HCT116 (cell line): ENCODE measurements at regions not wholly inside any gene's neighbourhood (a gene's known extent, or its start where the extent isn't known, plus 50 kb on each side); places are given as distances from the start of the nearest gene placed in this dataset.

Experiments
- ATAC-seq: fragments of 200-7000 bp; cut with Tn5 transposase; 2 replicates; pipeline ENCODE4 v1.9.1; 2020; ENCODE audit warnings: mild to moderate bottlenecking, moderate library complexity
- BruUV-seq: library from RNA; stranded (reverse); fragments of 400-500 nt; replicated peaks from 2 replicates; lab custom pipeline; 2021; lab: Mats Ljungman, UMichigan
- CTCF ChIA-PET: fragments of 300-600 bp; sonication (Branson Sonifier 250); formaldehyde crosslinking; loops from one replicate; lab custom pipeline; 2021; ENCODE audit warnings: antibody characterized with exemption; lab: Charles Lee
- POLR2A ChIA-PET: fragments of 300-600, 350-600 bp; sonication (Branson Sonifier 250); formaldehyde crosslinking; loops from one replicate; lab custom pipeline; 2021; ENCODE audit warnings: antibody characterized with exemption; lab: Charles Lee
- RAD21 ChIA-PET, 2 experiments: fragments of 300-600 bp; sonication (Branson Sonifier 250); formaldehyde crosslinking; loops; one replicate each; lab custom pipeline; 2023; ENCODE audit warnings: low total read pairs in 2 of 2; ENCODE audit not compliant: uncharacterized antibody in 2 of 2, unreplicated experiment in 2 of 2, low non-redundant PET in 1 of 2; lab: Charles Lee
- DNase-seq: peaks from one replicate; pipeline ENCODE4 v3.0.0-alpha.2; 2010; ENCODE audit warnings: low read depth, low spot score
- H2AFZ ChIP-seq: fragments of 200-600 bp; shearing (Covaris generic), sonication (generic); 2 replicates; pipeline ENCODE4 v1.6.1; 2017; ENCODE audit warnings: low read depth, mixed run types, mixed read lengths, antibody characterized with exemption, low read length; ENCODE audit not compliant: poor library complexity, severe bottlenecking
- H3K27ac ChIP-seq: 2 replicates; pipeline ENCODE4 v1.5.1; 2012; ENCODE audit warnings: low read depth, low read length
- H3K27me3 ChIP-seq: fragments of 200-600 bp; sonication (generic); 2 replicates; pipeline ENCODE4 v1.6.1; 2016; ENCODE audit warnings: mixed run types, low read length, mixed read lengths; ENCODE audit not compliant: insufficient read depth
- H3K36me3 ChIP-seq, 2 experiments: fragments of 200-500 bp in 1 of 2; fragments of 200-600 bp in 1 of 2; sonication (Bioruptor generic) in 1 of 2; sonication (generic) in 1 of 2; 2 replicates each; pipeline versions ENCODE4 v1.5.1 to v1.6.1; 2014 to 2016; ENCODE audit warnings: low read length in 2 of 2, inconsistent platforms in 1 of 2, mixed read lengths in 1 of 2, mixed run types in 1 of 2; ENCODE audit not compliant: insufficient read depth in 2 of 2, control insufficient read depth in 1 of 2
- H3K4me1 ChIP-seq, 2 experiments: fragments of 200-600 bp in 1 of 2; sonication (generic) in 1 of 2; 2 replicates each; pipeline versions ENCODE4 v1.5.1 to v1.6.1; 2012 to 2017; ENCODE audit warnings: low read length in 2 of 2, inconsistent platforms in 1 of 2, mild to moderate bottlenecking in 1 of 2, mixed read lengths in 1 of 2, mixed run types in 1 of 2, moderate library complexity in 1 of 2; ENCODE audit not compliant: insufficient read depth in 2 of 2, control insufficient read depth in 1 of 2
- H3K4me2 ChIP-seq: fragments of 200-600 bp; sonication (generic); 2 replicates; pipeline ENCODE4 v1.6.1; 2017; ENCODE audit warnings: mixed run types, low read length, mixed read lengths
- H3K4me3 ChIP-seq, 2 experiments: fragments of 200-600 bp in 1 of 2; sonication (generic) in 1 of 2; replicated peaks in 1 of 2; 2 replicates each; pipeline ENCODE4 v1.5.1; 2011 to 2016; ENCODE audit warnings: low read length in 2 of 2, control low read depth in 1 of 2, low read depth in 1 of 2, mild to moderate bottlenecking in 1 of 2, mixed read lengths in 1 of 2, mixed run types in 1 of 2
- H3K79me2 ChIP-seq: fragments of 200-600 bp; sonication (generic); 2 replicates; pipeline ENCODE4 v1.6.1; 2017; ENCODE audit warnings: mild to moderate bottlenecking, mixed run types, low read length, moderate library complexity, mixed read lengths; ENCODE audit not compliant: insufficient read depth
- H3K9ac ChIP-seq: fragments of 200-600 bp; sonication (generic); 2 replicates; pipeline ENCODE4 v1.6.1; 2016; ENCODE audit warnings: low read length, mixed read lengths
- H3K9me2 ChIP-seq: fragments of 200-600 bp; sonication (generic), shearing (Covaris generic); 2 replicates; pipeline ENCODE4 v1.6.1; 2017; ENCODE audit warnings: mixed run types, mild to moderate bottlenecking, moderate library complexity; ENCODE audit not compliant: insufficient read depth
- H3K9me3 ChIP-seq, 2 experiments: fragments of 200-500 bp in 1 of 2; fragments of 200-600 bp in 1 of 2; sonication (Bioruptor generic) in 1 of 2; sonication (generic) in 1 of 2; 2 replicates each; pipeline ENCODE4 v1.6.1; 2014 to 2017; ENCODE audit warnings: low read length in 2 of 2, mixed read lengths in 2 of 2, inconsistent platforms in 1 of 2, low read depth in 1 of 2, mild to moderate bottlenecking in 1 of 2, mixed run types in 1 of 2, moderate library complexity in 1 of 2; ENCODE audit not compliant: control insufficient read depth in 1 of 2, insufficient read depth in 1 of 2
- H4K20me1 ChIP-seq: fragments of 200-600 bp; sonication (generic), shearing (Covaris generic); 2 replicates; pipeline ENCODE4 v1.6.1; 2017; ENCODE audit warnings: mixed run types, mild to moderate bottlenecking, moderate library complexity; ENCODE audit not compliant: insufficient read depth
- CBX3 ChIP-seq: IDR thresholded peaks from 2 replicates; pipeline ENCODE4 v1.6.1; 2012; ENCODE audit warnings: low read depth
- CEBPB ChIP-seq: IDR thresholded peaks from 2 replicates; pipeline ENCODE4 v1.6.1; 2012; ENCODE audit warnings: low read depth
- EGR1 ChIP-seq: IDR thresholded peaks from 2 replicates; pipeline ENCODE4 v1.6.1; 2012; ENCODE audit warnings: low read depth
- ELF1 ChIP-seq: IDR thresholded peaks from 2 replicates; pipeline ENCODE4 v1.6.1; 2012; ENCODE audit warnings: low read depth, borderline replicate concordance
- EZH2 ChIP-seq: fragments of 200-600 bp; sonication (generic); IDR thresholded peaks from 2 replicates; pipeline ENCODE4 v1.6.1; 2017; ENCODE audit warnings: antibody characterized with exemption, mixed run types
- EZH2phosphoT487 ChIP-seq: fragments of 200-600 bp; IDR thresholded peaks from 2 replicates; pipeline ENCODE4 v1.6.1; 2018; ENCODE audit warnings: antibody characterized with exemption, borderline replicate concordance
- FOSL1 ChIP-seq: IDR thresholded peaks from 2 replicates; pipeline ENCODE4 v1.6.1; 2012; ENCODE audit warnings: low read depth
- JUND ChIP-seq: IDR thresholded peaks from 2 replicates; pipeline ENCODE4 v1.6.1; 2012
- POLR2A ChIP-seq: IDR thresholded peaks from 2 replicates; pipeline ENCODE4 v1.7.0; 2011; ENCODE audit warnings: borderline replicate concordance; ENCODE audit not compliant: insufficient read depth, insufficient read length; ENCODE audit errors: extremely low read depth
- POLR2AphosphoS5 ChIP-seq: IDR thresholded peaks from 2 replicates; pipeline ENCODE4 v1.6.1; 2011; ENCODE audit warnings: mild to moderate bottlenecking, low read depth, low read length, moderate library complexity
- SIN3A ChIP-seq: IDR thresholded peaks from 2 replicates; pipeline ENCODE4 v1.6.1; 2012; ENCODE audit warnings: low read depth
- SP1 ChIP-seq: IDR thresholded peaks from 2 replicates; pipeline ENCODE4 v1.6.1; 2012; ENCODE audit warnings: low read depth
- SRF ChIP-seq: IDR thresholded peaks from 2 replicates; pipeline ENCODE4 v1.6.1; 2012; ENCODE audit warnings: low read depth
- YY1 ChIP-seq: IDR thresholded peaks from 2 replicates; pipeline ENCODE4 v1.6.1; 2011; ENCODE audit warnings: low read length, low read depth, moderate library complexity, mild to moderate bottlenecking; ENCODE audit not compliant: insufficient replicate concordance; ENCODE audit errors: extremely low read depth
- intact Hi-C: fragments of 100-400 bp; cut with micrococcal nuclease; formaldehyde crosslinking; loops from 2 replicates; pipeline ENCODE4 v1.10.0; 2022
- TF ChIP-seq, protein P1 (sequence below): IDR thresholded peaks from 2 replicates; pipeline ENCODE4 v1.6.1; 2011; ENCODE audit warnings: mild to moderate bottlenecking, low read length, moderate library complexity; ENCODE audit not compliant: insufficient replicate concordance; ENCODE audit errors: extremely low read depth
- TF ChIP-seq, protein P2 (sequence below), 3 experiments: fragments of 200-600 bp in 1 of 3; sonication (generic) in 1 of 3; IDR thresholded peaks in 2 of 3; conservative IDR thresholded peaks in 1 of 3; 2 replicates each; pipeline ENCODE4 v1.5.1; 2012 to 2017; ENCODE audit warnings: low read depth in 2 of 3, low read length in 2 of 3, antibody characterized with exemption in 1 of 3, borderline replicate concordance in 1 of 3, control low read depth in 1 of 3, mild to moderate bottlenecking in 1 of 3, mixed read lengths in 1 of 3, mixed run types in 1 of 3, moderate library complexity in 1 of 3; ENCODE audit not compliant: insufficient read depth in 1 of 3
- TF ChIP-seq, protein P3 (sequence below): IDR thresholded peaks from 2 replicates; pipeline ENCODE4 v1.6.1; 2012
- TF ChIP-seq, protein P4 (sequence below): IDR thresholded peaks from 2 replicates; pipeline ENCODE4 v1.6.1; 2012
- TF ChIP-seq, protein P5 (sequence below): IDR thresholded peaks from 2 replicates; pipeline ENCODE4 v1.6.1; 2012; ENCODE audit warnings: low read depth

DNA sequence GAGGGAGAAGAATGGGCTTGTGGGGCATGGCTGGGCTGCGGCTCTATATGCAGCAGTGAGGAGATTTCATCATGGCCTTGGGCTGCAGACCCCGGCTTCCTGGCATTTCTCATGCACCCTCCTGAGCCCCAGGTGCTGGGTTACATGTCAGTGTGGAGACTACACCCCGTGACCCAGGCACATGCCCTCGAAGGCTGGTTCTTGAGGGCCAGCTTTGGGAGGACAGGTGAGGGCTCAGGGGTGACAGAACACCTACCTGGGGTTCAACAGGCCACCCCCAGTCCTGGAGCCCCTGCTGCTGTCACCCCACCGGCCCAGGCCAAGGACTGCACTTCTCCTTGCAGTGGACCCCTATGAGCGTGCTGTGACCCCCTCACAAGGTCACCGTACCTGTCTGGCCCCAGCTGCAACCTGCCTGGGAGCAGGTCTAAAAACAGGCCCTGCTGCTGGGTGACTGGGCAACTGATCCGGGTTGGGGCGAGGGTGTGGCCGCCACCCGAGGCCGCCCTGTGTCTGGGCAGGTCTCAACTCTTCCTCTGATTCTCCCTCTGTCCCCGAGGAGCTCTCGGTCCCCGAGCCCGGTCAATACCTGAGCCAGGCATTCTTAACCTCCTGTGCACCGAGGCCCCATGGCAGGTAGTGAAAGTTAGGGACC lies 94.8 kb upstream of the OTOS start:
- ATAC-seq = no peak

More for the DNA sequence above, 94.8 kb upstream of the OTOS start:
- Histone ChIP-seq H3K27ac (no peak overlapping the region), H3K4me3 (no peak overlapping the region), H3K9me2 (no peaks in the 10 kb centered on the region), H3K27me3 (no peaks in the 10 kb centered on the region), H3K9me3 (no peaks in the 10 kb centered on the region), H3K79me2 (no peaks in the 10 kb centered on the region), H3K4me2 (no peak overlapping the region), H2AFZ (no peak overlapping the region), H4K20me1 (no peaks in the 10 kb centered on the region), H3K36me3 (no peaks in the 10 kb centered on the region), H3K4me1 (peaks cover 4 to 41% of the 10 kb centered on the region in 2 experiments), H3K9ac (no peak overlapping the region)
- ChIA-PET POLR2A (no interaction called here), RAD21 (no interaction called here), CTCF (no interaction called here)
- no TSS peak for BruUV-seq
- intact Hi-C loops = loop anchor here (10.0 kb wide), 1 partner anchor 330 kb away; the partner anchor contains the start of genes DUSP28 and RNPEPL1
- DNase-seq = no peak
- no peak for TF ChIP-seq YY1
- TF ChIP-seq FOSL1 = no peak
- no peak for TF ChIP-seq CEBPB
- TF ChIP-seq ELF1 = no peak
- no peak for TF ChIP-seq SRF
- TF ChIP-seq, protein P1, sequence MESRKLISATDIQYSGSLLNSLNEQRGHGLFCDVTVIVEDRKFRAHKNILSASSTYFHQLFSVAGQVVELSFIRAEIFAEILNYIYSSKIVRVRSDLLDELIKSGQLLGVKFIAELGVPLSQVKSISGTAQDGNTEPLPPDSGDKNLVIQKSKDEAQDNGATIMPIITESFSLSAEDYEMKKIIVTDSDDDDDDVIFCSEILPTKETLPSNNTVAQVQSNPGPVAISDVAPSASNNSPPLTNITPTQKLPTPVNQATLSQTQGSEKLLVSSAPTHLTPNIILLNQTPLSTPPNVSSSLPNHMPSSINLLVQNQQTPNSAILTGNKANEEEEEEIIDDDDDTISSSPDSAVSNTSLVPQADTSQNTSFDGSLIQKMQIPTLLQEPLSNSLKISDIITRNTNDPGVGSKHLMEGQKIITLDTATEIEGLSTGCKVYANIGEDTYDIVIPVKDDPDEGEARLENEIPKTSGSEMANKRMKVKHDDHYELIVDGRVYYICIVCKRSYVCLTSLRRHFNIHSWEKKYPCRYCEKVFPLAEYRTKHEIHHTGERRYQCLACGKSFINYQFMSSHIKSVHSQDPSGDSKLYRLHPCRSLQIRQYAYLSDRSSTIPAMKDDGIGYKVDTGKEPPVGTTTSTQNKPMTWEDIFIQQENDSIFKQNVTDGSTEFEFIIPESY = no peak
- TF ChIP-seq, protein P2, sequence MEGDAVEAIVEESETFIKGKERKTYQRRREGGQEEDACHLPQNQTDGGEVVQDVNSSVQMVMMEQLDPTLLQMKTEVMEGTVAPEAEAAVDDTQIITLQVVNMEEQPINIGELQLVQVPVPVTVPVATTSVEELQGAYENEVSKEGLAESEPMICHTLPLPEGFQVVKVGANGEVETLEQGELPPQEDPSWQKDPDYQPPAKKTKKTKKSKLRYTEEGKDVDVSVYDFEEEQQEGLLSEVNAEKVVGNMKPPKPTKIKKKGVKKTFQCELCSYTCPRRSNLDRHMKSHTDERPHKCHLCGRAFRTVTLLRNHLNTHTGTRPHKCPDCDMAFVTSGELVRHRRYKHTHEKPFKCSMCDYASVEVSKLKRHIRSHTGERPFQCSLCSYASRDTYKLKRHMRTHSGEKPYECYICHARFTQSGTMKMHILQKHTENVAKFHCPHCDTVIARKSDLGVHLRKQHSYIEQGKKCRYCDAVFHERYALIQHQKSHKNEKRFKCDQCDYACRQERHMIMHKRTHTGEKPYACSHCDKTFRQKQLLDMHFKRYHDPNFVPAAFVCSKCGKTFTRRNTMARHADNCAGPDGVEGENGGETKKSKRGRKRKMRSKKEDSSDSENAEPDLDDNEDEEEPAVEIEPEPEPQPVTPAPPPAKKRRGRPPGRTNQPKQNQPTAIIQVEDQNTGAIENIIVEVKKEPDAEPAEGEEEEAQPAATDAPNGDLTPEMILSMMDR (IDR thresholded peaks at IDR 0.05 in 2 of 3, conservative IDR thresholded peaks at IDR 0.05 in 1 of 3; ENCODE audit: borderline replicate concordance in 1 of 3, insufficient read depth in 1 of 3, low read depth in 2 of 3, low read length in 2 of 3) = no peak
- TF ChIP-seq, protein P3, sequence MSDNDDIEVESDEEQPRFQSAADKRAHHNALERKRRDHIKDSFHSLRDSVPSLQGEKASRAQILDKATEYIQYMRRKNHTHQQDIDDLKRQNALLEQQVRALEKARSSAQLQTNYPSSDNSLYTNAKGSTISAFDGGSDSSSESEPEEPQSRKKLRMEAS = no peak
- no peak for TF ChIP-seq EZH2phosphoT487
- TF ChIP-seq EGR1 = no peak
- TF ChIP-seq SIN3A = no peak
- TF ChIP-seq POLR2A = no peak
- no peak for TF ChIP-seq CBX3
- TF ChIP-seq, protein P4, sequence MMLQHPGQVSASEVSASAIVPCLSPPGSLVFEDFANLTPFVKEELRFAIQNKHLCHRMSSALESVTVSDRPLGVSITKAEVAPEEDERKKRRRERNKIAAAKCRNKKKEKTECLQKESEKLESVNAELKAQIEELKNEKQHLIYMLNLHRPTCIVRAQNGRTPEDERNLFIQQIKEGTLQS = no peak
- no peak for TF ChIP-seq SP1
- no peak for TF ChIP-seq EZH2
- TF ChIP-seq POLR2AphosphoS5 = no peak
- TF ChIP-seq JUND = no peak
- TF ChIP-seq, protein P5, sequence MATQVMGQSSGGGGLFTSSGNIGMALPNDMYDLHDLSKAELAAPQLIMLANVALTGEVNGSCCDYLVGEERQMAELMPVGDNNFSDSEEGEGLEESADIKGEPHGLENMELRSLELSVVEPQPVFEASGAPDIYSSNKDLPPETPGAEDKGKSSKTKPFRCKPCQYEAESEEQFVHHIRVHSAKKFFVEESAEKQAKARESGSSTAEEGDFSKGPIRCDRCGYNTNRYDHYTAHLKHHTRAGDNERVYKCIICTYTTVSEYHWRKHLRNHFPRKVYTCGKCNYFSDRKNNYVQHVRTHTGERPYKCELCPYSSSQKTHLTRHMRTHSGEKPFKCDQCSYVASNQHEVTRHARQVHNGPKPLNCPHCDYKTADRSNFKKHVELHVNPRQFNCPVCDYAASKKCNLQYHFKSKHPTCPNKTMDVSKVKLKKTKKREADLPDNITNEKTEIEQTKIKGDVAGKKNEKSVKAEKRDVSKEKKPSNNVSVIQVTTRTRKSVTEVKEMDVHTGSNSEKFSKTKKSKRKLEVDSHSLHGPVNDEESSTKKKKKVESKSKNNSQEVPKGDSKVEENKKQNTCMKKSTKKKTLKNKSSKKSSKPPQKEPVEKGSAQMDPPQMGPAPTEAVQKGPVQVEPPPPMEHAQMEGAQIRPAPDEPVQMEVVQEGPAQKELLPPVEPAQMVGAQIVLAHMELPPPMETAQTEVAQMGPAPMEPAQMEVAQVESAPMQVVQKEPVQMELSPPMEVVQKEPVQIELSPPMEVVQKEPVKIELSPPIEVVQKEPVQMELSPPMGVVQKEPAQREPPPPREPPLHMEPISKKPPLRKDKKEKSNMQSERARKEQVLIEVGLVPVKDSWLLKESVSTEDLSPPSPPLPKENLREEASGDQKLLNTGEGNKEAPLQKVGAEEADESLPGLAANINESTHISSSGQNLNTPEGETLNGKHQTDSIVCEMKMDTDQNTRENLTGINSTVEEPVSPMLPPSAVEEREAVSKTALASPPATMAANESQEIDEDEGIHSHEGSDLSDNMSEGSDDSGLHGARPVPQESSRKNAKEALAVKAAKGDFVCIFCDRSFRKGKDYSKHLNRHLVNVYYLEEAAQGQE = no peak
